Lung (tissue), 11 donors: ENCODE measurements at regions not wholly inside any gene's neighbourhood (a gene's known extent, or its start where the extent isn't known, plus 50 kb on each side); places are given as distances from the start of the nearest gene placed in this dataset.

Experiments used
- ATAC-seq: fragments of 200-7000 bp; cut with Tn5 transposase; one replicate; pipeline ENCODE4 v1.9.1; 2020; ENCODE audit warnings: moderate number of reproducible peaks; ENCODE audit not compliant: insufficient read depth, low FRiP score
- DNase-seq, 3 donors: peaks; one replicate each; pipeline ENCODE4 v3.0.0-alpha.2; 2013 to 2017
- H3K27ac ChIP-seq, 2 donors: one replicate each; pipeline ENCODE4 v1.5.1; 2013; ENCODE audit warnings: mild to moderate bottlenecking in 2 of 2, moderate library complexity in 2 of 2, control low read depth in 1 of 2, inconsistent platforms in 1 of 2, low read depth in 1 of 2, low read length in 1 of 2
- H3K27me3 ChIP-seq, 3 donors: one replicate each; pipeline ENCODE4 v1.5.1; 2013; ENCODE audit warnings: low read length in 2 of 3; ENCODE audit not compliant: control insufficient read depth in 3 of 3, insufficient read depth in 3 of 3
- H3K36me3 ChIP-seq, 4 donors: one replicate each; pipeline ENCODE4 v1.5.1; 2013; ENCODE audit warnings: low read length in 4 of 4, mild to moderate bottlenecking in 1 of 4, moderate library complexity in 1 of 4; ENCODE audit not compliant: control insufficient read depth in 4 of 4, insufficient read depth in 4 of 4
- H3K4me1 ChIP-seq, 5 donors: one replicate each; pipeline ENCODE4 v1.5.1; 2013; ENCODE audit warnings: low read length in 5 of 5, mild to moderate bottlenecking in 2 of 5, moderate library complexity in 1 of 5; ENCODE audit not compliant: control insufficient read depth in 5 of 5, insufficient read depth in 5 of 5
- H3K4me3 ChIP-seq: one replicate; pipeline ENCODE4 v1.5.1; 2013; ENCODE audit warnings: mild to moderate bottlenecking, control low read depth, moderate library complexity
- H3K9ac ChIP-seq, 2 donors: one replicate each; pipeline ENCODE4 v1.5.1; 2013; ENCODE audit warnings: low read length in 2 of 2, control low read depth in 1 of 2; ENCODE audit not compliant: insufficient read depth in 1 of 2
- H3K9me3 ChIP-seq, 4 donors: one replicate each; pipeline ENCODE4 v1.5.1; 2013; ENCODE audit warnings: low read length in 3 of 4, mild to moderate bottlenecking in 1 of 4, moderate library complexity in 1 of 4; ENCODE audit not compliant: control insufficient read depth in 4 of 4, insufficient read depth in 3 of 4
- CTCF ChIP-seq: IDR thresholded peaks from 2 replicates; pipeline ENCODE4 v1.5.1; 2012; ENCODE audit warnings: mild to moderate bottlenecking; ENCODE audit errors: control extremely low read depth, extremely low read depth
- WGBS, 2 donors: extraction: QIAGEN DNeasy Blood & Tissue Kit; methylation state at CpG; one replicate each; pipeline ENCODE4 v1.1.7; 2013; 5-methylcytosine and 5-hydroxymethylcytosine counted together
- donor health status: control.
- donor health status: control.
- donor health status: Bipolar disorder and iron deficiency.
- donor health status: healthy.
- donor health status: DM: yes; HTN: yes; CAD: no.

- Histone ChIP-seq H3K27ac (no peak overlapping the region), H3K4me1 (no peaks in the 10 kb centered on the region), H3K9ac (no peak overlapping the region), H3K4me3 (no peak overlapping the region), H3K36me3 (no peaks in the 10 kb centered on the region), H3K9me3 (peaks cover 0 to 6% (median 0%) of the 10 kb centered on the region in 4 donors), H3K27me3 (peaks cover 0 to 4% (median 0%) of the 10 kb centered on the region in 3 donors)
- DNase-seq = no peak
- WGBS, 2 donors = 73 to 74% methylated on average over 4 of the region's 4 CpGs
- TF ChIP-seq CTCF = no peak
- ATAC-seq = no peak
Measured at GRCh38 chr11:116540645-116541304, 232.0 kb downstream of the BUD13 start.

- DNase-seq (no peak), ATAC-seq (no peak)
- Histone ChIP-seq H3K4me3 (no peak overlapping the region), H3K36me3 (no peaks in the 10 kb centered on the region), H3K27ac (no peak overlapping the region), H3K9ac (no peak overlapping the region), H3K9me3 (peaks cover 0 to 6% (median 0%) of the 10 kb centered on the region in 4 donors), H3K27me3 (peaks cover 0 to 4% (median 4%) of the 10 kb centered on the region in 3 donors), H3K4me1 (no peaks in the 10 kb centered on the region)
- TF ChIP-seq CTCF = no peak
- 54 to 67% methylated on average over 2 of the region's 2 CpGs for WGBS, 2 donors
Measured at GRCh38 chr11:116539836-116540418, 232.9 kb downstream of the BUD13 start.

- DNase-seq = no peak
- peaks cover 0 to 6% (median 0%) of the 10 kb centered on the region in 4 donors for H3K9me3 ChIP-seq
- 84 to 91% methylated on average over 4 of the region's 4 CpGs for WGBS, 2 donors
- no peak overlapping the region for H3K4me3 ChIP-seq
- no peaks in the 10 kb centered on the region for H3K36me3 ChIP-seq
- H3K27ac ChIP-seq = no peak overlapping the region
- H3K4me1 ChIP-seq = no peaks in the 10 kb centered on the region
- ATAC-seq = no peak
- no peak for TF ChIP-seq CTCF
- no peak overlapping the region for H3K9ac ChIP-seq
- peaks cover 0 to 4% (median 4%) of the 10 kb centered on the region in 3 donors for H3K27me3 ChIP-seq
Measured at GRCh38 chr11:116539211-116539610, 233.6 kb downstream of the BUD13 start.
